ELF-1 (cell line): ENCODE measurements at regions not wholly inside any gene's neighbourhood (a gene's known extent, or its start where the extent isn't known, plus 50 kb on each side); places are given as distances from the start of the nearest gene placed in this dataset.
A peak's percentile ranks its signal among the peaks of the same experiment; 100 is the strongest.
"Not testable (repeated sequence)": the region's sequence is repeated elsewhere in the genome, so short reads cannot be mapped to it uniquely, and the experiment has no call there.

ENCODE experiments used
- DNase-seq: peaks from one replicate; pipeline ENCODE4 v3.0.0-alpha.2; 2016; ENCODE audit warnings: low read depth, low spot score

DNA sequence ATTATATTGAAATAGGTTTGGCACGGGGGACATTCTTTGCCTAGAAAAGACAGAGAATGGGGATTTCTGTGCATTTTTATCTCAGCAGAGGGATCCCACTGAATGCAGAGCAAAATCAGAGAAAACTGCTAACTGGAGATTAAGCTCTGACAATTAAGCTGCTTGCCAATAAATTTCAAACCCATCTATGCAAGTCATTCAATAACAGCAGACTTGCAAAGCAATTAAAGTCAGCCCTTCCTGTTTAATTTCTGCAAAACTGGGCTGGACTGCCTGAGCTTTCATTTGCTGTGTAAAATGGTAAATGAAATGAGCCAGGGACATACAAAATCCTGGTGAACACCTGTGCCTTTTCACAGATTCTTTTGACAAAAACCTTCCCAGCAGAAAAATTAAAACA lies 1273.9 kb upstream of the CNTN5 start:
- DNase-seq: no peak

DNA sequence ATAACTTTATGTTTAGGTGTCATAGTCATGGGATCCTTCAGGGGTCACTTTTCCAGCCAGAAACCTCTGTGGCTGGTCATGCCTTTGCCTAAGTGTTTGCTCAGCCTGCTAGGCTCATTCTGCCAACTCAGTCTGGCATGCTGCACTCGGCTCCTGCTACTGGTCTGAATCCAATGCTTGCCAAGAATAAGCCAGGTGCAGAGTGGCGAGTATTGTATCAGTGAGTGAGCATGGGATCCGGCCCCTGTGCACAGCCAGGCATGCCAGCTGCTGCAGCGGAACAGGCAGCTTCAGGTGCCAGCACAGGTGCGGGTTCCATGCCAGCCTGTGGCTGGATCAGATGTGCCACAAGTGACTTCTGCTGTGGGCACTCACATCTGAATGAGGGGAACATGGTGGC lies 1269.3 kb upstream of the CNTN5 start:
- no peak for DNase-seq

DNA sequence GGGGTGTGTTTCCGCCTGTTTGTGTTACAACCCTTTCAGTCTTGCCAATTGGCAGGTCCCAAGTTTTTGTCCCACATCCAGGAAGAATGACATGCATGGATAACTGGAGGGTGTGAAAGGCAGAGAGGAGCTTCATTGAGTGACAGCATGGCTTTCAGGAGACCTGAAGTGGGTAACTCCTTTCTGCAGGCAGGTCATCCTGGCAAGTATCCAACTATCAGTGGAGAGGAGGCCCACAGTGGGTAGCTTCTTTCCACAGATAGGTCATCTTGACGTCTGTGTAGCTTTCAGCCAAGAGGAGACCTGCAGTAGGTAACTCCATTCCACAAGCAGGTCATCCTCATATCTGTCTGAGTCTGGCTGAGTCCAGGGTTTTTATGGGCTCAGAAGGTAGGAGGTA lies 1268.8 kb upstream of the CNTN5 start:
- no peak for DNase-seq

DNA sequence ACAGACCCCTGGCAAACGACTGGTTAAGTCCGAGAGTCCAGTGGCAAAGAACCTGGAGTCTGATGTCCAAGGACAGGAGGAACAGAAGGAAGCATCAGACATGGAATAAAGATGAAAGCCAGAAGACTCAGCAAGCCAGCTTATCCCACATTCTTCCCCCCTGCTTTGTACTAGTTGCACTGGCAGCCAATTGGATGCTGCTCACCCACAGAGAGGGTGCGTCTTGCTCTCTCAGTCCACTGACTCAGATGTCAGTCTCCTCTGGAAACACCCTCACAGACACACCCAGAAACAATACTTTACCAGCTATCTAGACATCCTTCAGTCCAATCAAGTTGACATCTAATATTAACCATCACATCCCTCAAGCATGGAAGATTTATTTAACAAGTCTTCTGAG lies 1265.8 kb upstream of the CNTN5 start:
- DNase-seq: no peak

DNA sequence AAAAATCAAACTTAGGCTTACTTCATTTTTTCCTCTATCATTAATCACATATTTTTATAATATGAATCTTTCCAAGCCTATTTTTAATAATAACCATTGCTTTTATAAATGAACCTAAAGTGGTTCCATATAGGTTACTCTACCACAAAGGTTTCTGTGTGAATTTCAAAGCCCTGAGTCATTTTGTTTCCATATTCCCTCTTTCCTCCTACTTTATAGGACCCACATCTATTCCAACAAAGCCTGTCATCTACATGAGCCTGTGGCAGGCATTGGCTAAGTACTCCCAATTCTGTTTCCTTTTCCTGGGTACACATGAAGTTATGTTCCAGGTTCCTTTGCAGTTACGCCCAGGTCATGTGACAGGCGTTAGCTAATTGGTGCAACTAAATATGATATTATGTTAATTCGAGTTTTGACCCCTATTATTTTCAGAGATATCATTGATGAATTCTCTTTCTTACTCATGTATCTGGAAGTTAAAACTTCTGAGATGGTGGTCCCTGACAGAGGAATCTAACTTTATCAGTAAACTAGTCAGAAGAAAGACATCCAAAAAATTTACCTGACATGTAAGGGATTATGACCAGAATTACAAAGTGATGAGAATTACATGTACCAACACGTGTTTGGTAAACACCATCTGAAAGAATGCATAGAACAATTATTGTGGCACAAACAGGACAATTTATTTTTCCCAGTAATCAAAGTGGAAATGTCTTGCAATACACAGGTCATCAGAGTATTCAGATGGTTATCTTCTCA lies 1264.0 kb upstream of the CNTN5 start:
- DNase-seq: no peak

DNA sequence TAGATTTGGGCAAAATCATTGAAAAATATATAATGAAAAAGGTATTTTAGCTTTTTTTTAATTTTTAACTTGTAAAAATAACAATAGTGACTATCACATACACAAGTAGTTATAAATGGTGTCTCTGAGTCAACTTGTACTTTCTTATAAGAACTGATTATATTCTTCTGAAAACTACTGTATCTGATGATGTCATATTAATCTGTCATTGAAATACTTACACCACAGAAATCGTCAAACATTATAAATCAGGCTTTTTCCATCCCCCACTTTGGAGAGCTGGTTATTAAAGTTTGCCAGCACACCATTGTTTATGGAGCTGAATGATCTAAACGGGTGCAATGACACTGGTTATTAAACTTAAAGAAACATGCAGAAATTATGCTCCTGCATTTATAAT lies 1259.6 kb upstream of the CNTN5 start:
- DNase-seq: no peak

DNA sequence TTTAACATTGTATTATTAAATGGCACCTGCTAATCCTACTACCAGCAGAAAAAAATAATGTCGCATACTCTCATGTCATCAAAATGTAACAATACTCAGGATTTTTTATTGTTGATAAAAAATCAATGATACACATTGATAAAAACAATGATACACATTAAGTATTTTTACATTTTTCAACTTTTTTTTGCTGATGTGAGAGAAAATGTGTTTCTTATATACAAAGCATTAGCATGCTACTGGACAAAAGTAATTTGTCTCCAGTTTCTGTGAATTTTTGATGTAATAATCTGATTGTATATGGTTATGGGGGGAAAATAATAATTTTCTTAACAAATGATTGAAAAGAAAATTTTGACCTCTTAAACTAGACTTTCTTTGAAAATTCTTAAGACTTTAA lies 1256.6 kb upstream of the CNTN5 start:
- no peak for DNase-seq

DNA sequence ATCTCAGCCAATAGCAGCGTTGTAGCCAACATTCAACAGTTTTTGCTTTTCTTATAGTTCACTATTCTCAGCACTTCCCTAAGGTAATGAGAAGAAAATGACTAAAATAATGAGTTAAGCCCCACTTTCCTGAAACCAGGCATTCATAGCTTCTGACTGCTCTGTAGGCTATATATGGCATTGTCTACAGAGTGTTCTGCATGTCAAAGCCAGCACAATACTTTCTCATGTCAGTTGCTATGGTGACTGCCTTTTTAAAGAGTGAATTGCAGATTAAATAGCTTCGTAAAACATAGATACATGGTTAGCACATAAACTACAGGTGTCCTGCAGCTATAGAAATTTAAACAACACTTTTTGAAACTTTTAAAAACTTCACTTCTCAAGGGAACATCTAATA lies 1256.1 kb upstream of the CNTN5 start:
- no peak for DNase-seq

DNA sequence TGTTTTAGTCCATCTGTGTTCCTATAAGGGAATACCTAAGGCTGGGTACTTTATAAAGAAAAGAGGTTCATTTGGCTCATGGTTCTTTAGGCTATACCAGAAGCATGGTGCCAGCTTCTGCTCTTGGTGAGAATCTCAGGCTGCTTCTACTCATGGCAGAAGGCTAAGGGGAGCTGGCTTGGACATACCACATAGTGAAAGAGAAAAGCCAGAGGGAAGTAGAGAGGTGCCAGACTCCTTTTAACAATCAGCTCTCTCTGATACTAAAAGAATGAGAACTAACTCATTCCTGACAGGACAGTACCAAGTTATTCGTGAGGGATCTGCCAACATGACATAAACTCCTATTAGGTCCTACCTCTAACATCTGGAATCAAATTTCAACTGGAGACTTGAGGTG lies 1250.2 kb upstream of the CNTN5 start:
- DNase-seq: no peak

DNA sequence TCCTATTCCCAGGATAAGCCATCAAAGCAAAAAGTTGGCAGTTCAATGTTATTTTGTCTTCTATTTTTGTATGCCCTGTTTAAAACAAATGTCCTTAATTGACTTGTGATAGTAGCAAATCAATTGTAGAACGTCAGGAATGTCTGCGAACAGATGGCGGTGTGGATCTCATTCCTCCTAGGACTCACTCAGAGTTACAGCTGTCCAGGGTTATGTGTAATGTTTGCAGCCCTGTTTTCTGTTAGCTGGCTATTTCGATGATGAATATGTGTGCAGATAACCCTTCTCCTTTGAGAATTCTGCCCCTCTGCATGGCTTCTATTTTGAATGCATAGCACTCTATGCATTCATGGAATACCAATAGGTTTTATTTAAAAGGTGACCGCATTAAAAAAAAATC lies 1248.0 kb upstream of the CNTN5 start:
- no peak for DNase-seq

DNA sequence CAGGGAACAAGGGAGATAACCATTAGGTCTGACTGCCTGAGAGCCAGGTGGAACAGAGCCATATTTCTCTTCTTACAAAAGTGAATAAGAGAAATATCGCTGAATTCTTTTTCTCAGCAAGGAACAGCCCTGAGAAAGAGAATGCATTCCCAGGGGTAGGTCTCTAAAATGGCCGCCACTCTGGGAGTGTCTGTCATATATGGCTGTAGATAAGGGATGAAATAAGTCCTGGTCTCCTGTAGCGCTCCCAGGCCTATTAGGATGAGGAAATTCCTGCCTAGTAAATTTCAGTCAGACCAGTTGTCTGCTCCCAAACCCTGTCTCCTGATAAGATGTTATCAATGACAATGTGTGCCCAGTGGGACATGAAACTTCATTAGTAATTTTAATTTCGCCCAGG lies 1236.4 kb upstream of the CNTN5 start:
- not testable (repeated sequence) for DNase-seq

DNA sequence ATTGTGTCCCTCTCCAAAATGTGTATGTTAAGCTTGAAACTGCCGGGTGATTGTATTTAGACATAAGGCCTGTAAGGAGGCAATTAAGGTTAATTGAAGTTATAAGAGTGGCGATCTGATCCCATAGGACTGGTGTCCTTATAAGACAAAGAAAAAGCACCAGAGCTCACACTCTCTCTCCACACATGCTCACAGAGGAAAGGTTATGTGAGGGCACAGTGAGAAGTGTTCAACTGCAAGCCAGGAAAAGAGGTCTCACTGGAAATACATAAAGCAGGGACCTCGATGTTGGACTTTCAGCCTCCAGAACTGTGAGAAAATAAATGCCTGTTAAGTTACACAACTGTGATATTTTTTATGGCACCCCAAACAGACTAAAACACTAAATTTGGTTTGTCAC lies 1233.8 kb upstream of the CNTN5 start:
- DNase-seq: no peak

DNA sequence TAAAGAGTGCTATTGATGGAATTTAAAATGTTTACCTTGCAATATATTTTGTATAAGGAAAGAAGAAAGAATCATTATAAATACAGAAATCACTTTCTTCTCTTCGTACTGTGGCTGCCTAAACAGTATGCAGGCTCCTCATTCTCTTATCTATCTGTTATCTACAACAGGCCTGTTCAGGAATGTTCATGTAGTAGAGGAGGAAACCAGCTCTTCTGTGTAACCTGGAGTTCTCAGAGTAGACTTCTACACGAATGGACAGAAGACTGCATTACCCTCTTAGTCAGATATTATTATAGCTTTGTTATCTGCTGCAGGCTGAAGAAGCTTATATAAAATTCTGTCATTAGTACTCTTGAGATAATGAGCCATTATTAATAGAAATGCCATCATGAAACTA lies 1225.9 kb upstream of the CNTN5 start:
- no peak for DNase-seq

DNA sequence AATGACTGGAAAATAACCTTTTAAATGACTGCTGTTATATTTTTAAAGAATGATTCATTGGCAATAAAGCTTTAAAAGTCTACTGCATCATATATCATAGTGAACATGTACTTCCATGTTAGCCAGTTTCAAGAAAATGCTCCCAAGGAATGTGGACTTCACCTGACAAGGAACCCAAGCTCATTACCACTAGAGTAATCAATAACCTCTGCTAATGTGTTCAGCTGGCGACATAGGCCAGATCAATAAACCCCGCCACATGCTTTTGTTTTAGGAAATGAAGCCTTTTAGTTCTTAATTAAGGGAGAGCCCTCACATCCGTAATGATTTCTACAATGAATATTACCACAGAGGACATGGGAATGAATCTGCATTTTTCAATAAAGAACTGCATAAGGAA lies 1219.9 kb upstream of the CNTN5 start:
- DNase-seq: no peak

DNA sequence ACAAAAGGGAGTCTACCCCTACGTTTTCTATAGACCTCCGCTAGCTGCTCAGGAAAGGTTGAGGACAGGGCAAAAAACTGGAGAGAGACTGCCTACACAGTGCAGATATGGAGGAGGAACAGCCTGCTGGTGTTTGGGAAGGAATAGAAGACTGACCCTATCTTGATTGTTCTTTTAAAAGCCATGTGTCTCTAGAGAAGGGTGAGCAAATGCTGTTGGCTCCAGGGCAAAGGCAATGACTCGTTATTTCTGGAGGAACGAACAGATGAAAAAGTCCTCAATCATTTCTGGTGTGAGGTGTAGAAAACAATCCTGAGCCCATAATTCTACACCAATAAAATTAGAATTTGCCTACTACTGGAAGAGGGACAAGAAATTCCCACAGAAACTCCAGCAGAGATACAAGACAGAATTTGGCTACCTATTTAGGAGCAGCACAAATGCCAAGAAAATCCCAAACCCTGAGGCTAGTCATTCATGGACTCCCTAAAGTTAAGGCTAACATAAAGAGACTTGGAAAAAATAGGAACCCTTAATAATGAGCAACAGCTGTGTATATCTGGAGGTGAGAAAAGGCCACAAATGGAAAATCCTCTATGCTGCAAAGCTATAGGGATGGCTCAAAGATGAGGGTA lies 1206.3 kb upstream of the CNTN5 start:
- peak; percentile 10 for DNase-seq

DNA sequence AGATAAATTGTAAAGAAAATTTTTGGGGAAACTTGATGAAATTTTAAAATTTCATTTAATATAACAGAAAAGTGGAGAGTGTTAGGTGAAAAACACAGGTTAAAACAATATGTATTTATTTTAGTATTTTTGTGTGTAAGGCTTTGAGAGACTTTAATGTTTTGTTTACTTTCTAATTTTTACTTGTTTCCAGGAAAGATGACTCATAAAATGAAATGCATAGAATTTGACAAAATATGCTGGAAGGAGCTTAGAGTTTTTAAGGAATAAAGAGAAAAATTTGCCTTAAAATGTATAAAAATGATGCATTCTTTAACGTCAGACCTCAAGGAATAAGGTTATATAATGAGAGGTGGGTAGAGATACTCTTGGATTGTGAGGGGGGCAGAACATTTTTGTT lies 1205.1 kb upstream of the CNTN5 start:
- no peak for DNase-seq

DNA sequence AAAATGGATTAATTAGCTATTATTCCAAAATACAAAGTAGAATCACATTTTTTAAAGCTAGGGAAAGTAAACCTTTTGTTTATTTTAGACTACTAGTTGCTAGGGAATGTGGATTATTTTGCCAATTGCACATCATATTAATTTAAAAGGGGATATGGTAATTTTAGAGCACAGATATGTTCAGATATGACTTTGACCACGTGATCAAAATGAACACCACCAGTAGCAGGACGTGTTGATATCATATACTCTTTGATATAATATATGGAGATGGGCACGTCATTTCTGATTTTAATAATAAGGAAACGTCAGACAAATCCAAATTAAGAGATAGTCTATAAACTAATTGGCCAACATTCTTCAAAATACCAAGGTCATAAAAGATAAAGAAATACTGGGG lies 1188.3 kb upstream of the CNTN5 start:
- DNase-seq: no peak

DNA sequence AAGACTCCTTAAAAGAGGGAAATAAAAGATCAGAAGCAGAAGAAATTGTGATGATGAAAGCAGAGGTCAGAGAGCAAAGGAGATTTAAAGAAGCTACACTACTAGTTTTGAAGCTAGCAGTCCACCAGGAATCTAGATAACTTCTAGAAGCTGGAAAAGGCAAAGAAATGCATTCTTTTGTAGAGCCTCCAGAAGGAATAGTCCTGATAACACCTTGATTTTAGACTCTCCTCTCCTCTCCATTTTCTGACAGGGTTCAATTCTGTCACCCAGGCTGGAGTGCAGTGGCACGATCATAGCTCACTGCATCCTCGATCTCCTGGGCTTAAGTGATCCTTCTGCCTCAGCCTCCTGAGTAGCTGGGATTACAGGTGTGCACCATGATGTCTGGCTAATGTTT lies 1187.3 kb upstream of the CNTN5 start:
- DNase-seq: no peak

DNA sequence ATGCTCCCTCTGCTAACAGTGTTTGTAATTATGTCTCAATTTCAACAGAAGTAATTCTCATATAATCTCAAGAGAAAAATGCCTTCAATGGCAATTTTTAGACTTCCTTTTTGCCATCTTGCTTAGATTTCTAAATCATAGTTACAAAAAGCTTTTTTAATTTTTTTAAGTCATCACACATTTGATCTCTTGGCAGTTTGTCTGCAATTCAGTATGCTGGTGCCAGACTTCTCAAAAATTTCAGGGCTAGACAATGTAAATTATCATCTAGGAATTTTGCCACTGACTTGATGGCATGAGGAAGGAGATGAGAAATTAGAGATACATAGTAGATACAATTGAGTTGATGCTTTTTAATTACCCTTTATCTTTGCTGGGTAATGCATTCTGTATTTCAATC lies 1176.7 kb upstream of the CNTN5 start:
- no peak for DNase-seq

DNA sequence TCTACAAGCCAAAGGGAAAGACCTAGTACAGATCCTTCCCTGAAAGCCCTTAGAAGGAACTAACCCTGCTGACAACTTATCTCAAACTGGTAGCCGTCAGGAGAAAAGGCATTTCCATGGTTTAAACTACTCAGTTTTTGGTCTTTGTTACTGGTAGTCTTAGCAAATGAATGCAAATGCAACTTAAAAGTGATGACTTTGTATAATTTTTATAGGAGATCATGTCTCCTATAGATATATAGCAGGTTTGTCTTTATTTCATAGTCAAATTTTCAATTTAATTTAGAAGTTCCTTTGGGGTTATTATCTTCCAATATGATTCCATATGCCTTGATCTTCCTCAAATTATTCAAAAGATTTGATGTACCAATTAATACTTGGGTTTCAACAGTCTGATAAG lies 1173.0 kb upstream of the CNTN5 start:
- DNase-seq: no peak

DNA sequence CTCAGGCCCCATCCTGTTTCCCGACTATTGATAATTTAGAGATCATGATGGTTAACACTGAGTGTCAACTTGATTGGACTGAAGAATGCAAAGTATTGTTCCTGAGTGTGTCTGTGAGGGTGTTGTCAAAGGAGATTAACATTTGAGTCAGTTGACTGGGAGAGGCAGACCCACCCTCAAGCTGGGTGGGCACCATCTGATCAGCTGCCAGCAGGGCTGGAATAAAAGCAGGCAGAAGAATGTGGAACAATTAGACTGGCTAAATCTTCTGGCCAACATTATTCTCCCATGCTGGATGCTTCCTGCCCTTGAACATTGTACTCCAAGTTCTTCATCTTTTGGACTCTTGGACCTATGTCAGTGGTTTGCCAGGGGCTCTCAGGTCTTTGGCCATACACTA lies 1170.0 kb upstream of the CNTN5 start:
- peak; percentile 23 for DNase-seq

DNA sequence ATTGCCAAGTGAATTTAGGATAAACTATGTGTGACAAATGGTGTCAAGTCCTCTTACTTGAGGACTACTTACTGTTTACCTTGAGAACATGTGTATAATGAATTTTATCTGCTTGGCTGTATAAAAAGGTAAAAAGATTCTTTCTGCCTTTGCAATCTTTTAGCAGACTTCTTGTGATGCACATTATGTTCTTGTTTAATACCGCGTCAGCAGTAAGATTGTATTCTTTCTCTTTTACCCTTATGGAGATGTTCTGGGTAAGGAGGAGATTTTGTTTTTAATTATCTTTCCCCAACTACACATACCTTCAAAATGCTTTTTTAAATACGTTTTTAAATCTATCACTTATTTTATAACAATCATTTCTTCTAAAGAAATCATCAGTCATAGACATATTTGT lies 1166.4 kb upstream of the CNTN5 start:
- no peak for DNase-seq

DNA sequence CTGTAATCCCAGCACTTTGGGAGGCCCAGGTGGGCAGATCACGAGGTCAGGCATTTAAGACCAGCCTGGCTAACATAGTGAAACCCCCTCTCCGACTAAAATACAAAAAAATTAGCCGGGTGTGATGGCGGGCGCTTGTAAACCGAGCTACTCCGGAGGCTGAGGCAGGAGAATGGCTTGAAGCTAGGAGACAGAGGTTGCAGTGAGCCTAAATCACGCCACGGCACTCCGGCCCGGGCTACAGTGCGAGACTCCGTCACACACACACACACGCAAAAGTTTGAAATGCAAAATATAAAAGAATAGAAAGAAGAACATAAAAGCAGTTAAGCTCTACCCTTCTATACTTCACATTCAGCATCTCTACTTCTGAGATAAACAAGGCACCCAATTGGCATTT lies 1165.9 kb upstream of the CNTN5 start:
- DNase-seq: no peak

DNA sequence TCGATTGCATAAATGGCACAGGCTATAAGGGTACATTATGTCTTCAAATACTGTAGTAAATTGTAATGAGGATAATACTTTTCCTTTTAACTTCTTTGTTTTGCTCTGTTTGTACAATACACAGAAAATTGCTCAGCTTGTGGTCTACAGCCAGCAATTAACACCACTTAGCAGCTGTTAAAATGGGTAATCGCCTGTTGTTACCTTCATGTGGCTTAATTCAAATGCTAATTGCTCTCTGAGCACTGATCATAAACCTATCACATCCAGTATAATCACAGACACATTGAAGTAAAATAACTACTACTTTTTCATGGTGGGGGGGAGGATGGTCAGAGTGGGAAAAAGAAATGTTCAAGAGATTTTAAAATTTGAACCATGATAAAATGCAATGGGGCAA lies 1164.1 kb upstream of the CNTN5 start:
- peak; percentile 42 for DNase-seq
